ENCODE measurements at regions not wholly inside any gene's neighbourhood (a gene's known extent, or its start where the extent isn't known, plus 50 kb on each side); places are given as distances from the start of the nearest gene placed in this dataset.

- TF ChIP-seq GATA1 (IDR thresholded peaks at IDR 0.05; ENCODE audit: low read depth, low read length) = no peak
- no peak for TF ChIP-seq POLR2A (IDR thresholded peaks at IDR 0.05; ENCODE audit: low read length)
Observed at GRCh38 chr2:236760246-236760645, 190.6 kb downstream of the ACKR3 start.

Data from erythroblast (primary cell).